Tibial artery (tissue), 4 donors: ENCODE measurements at regions not wholly inside any gene's neighbourhood (a gene's known extent, or its start where the extent isn't known, plus 50 kb on each side); places are given as distances from the start of the nearest gene placed in this dataset.
"Not testable (repeated sequence)": the region's sequence is repeated elsewhere in the genome, so short reads cannot be mapped to it uniquely, and the experiment has no call there.

Experiments used
- DNase-seq, 2 donors: peaks; one replicate each; pipeline ENCODE4 v3.0.0-alpha.2; 2019
- H3K27ac ChIP-seq, 2 donors: fragments of 200-600 bp; sonication (generic) in 1 of 2; 1 replicate in 1 of 2; 2 replicates in 1 of 2; pipeline ENCODE4 v1.5.1; 2018 to 2019; ENCODE audit warnings: mild to moderate bottlenecking in 1 of 2
- H3K27me3 ChIP-seq, 2 donors: fragments of 200-600 bp; sonication (generic) in 1 of 2; one replicate each; pipeline versions ENCODE4 v1.5.1 to v1.6.0; 2016 to 2019
- H3K36me3 ChIP-seq, 3 donors: fragments of 200-600 bp; sonication (generic) in 2 of 3; one replicate each; pipeline ENCODE4 v1.5.1; 2016 to 2019; ENCODE audit warnings: mild to moderate bottlenecking in 2 of 3
- H3K4me1 ChIP-seq, 4 donors: fragments of 200-600 bp; sonication (generic) in 2 of 4; 1 replicate in 3 of 4; 2 replicates in 1 of 4; pipeline ENCODE4 v1.5.1; 2016 to 2019
- H3K4me3 ChIP-seq, 2 donors: fragments of 200-600 bp; sonication (generic) in 1 of 2; 1 replicate in 1 of 2; 2 replicates in 1 of 2; pipeline ENCODE4 v1.5.1; 2018 to 2019; ENCODE audit warnings: mild to moderate bottlenecking in 2 of 2
- H3K9me3 ChIP-seq, 3 donors: fragments of 200-600 bp; sonication (generic) in 1 of 3; one replicate each; pipeline ENCODE4 v1.5.1; 2016 to 2019
- intact Hi-C: fragments of 100-400 bp; cut with DNase I; formaldehyde crosslinking; loops from one replicate; pipeline ENCODE4 v1.15.0; 2023; ENCODE audit warnings: low total_unique reads
- TF ChIP-seq, protein P1 (sequence below), 2 experiments: fragments of 200-600 bp in 1 of 2; fragments of 450-650 bp in 1 of 2; IDR thresholded peaks; one replicate each; pipeline ENCODE4 v1.5.1; 2017 to 2019; ENCODE audit warnings: antibody characterized with exemption in 2 of 2, mild to moderate bottlenecking in 1 of 2, moderate library complexity in 1 of 2

GRCh38 chr5:118336468-118336867 lies 651.9 kb downstream of the DTWD2 start:
- Histone ChIP-seq H3K27ac (no peak overlapping the region), H3K4me3 (no peak overlapping the region), H3K36me3 (no peaks in the 10 kb centered on the region), H3K9me3 (no peaks in the 10 kb centered on the region), H3K4me1 (no peaks in the 10 kb centered on the region), H3K27me3 (no peaks in the 10 kb centered on the region)
- intact Hi-C loops, result no loop called here
- no peak for DNase-seq
- TF ChIP-seq, protein P1, sequence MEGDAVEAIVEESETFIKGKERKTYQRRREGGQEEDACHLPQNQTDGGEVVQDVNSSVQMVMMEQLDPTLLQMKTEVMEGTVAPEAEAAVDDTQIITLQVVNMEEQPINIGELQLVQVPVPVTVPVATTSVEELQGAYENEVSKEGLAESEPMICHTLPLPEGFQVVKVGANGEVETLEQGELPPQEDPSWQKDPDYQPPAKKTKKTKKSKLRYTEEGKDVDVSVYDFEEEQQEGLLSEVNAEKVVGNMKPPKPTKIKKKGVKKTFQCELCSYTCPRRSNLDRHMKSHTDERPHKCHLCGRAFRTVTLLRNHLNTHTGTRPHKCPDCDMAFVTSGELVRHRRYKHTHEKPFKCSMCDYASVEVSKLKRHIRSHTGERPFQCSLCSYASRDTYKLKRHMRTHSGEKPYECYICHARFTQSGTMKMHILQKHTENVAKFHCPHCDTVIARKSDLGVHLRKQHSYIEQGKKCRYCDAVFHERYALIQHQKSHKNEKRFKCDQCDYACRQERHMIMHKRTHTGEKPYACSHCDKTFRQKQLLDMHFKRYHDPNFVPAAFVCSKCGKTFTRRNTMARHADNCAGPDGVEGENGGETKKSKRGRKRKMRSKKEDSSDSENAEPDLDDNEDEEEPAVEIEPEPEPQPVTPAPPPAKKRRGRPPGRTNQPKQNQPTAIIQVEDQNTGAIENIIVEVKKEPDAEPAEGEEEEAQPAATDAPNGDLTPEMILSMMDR (IDR thresholded peaks at IDR 0.05), result no peak

DNA sequence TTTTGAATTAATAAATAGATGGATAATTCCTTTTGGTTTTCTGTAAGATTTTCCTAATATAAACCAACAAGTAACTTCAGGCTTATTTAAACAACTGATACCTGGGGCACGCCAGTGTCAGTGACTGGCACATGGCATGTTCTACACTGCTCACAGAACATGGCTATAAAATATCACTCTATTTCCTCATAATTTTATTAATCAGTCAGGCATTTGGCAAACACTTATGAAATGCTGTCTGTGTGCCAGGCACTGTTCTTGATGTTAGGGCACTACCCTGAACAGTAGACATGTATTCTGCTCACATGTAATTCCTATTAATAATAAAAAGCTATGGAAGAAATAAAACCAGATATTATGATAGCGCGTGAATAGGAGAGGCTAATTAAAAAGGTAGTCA lies 661.0 kb downstream of the DTWD2 start:
- H3K4me3 ChIP-seq, result no peak overlapping the region
- TF ChIP-seq, protein P1 (IDR thresholded peaks at IDR 0.05), result no peak
- no peaks in the 10 kb centered on the region for H3K27me3 ChIP-seq
- H3K9me3 ChIP-seq, result peaks cover 0 to 4% (median 0%) of the 10 kb centered on the region in 3 donors
- no peak overlapping the region for H3K27ac ChIP-seq
- H3K4me1 ChIP-seq, result peaks cover 0 to 13% (median 3%) of the 10 kb centered on the region in 4 donors
- DNase-seq, result no peak
- intact Hi-C loops, result no loop called here
- no peaks in the 10 kb centered on the region for H3K36me3 ChIP-seq

DNA sequence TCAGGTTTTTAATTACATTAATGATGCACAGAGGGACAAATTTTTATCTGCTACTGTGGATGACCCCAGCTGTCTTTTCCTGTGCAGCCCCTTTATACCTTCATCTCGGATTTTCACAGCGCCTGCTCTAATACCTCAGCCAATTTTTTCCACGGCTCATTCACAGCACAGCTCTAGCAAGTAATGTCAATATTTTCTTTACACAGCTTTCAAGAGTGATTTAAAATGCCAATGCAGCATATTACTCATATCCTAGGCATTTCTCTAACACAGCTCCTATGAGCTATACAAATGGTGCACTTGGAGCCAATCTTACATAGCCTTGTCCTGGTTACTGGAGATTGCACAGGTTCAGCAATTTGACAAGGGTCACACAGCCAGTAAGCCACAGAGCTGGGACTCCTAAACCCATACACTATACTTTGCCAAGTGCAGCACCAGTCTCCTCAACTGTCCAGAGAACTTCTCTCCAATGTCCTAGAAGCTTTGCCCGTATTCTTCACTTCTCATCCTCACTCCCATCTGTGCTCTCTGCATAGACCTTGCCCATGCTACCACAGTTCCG lies 661.8 kb downstream of the DTWD2 start:
- intact Hi-C loops, result no loop called here
- DNase-seq, result no peak
- TF ChIP-seq, protein P1 (IDR thresholded peaks at IDR 0.05), result no peak
- H3K27me3 ChIP-seq, result no peaks in the 10 kb centered on the region
- peaks cover 0 to 13% (median 3%) of the 10 kb centered on the region in 4 donors for H3K4me1 ChIP-seq
- H3K4me3 ChIP-seq, result no peak overlapping the region
- H3K27ac ChIP-seq, result no peak overlapping the region
- peaks cover 0 to 4% (median 0%) of the 10 kb centered on the region in 3 donors for H3K9me3 ChIP-seq
- no peaks in the 10 kb centered on the region for H3K36me3 ChIP-seq

- TF ChIP-seq, protein P1 (IDR thresholded peaks at IDR 0.05), result no peak
- Histone ChIP-seq H3K4me1 (peaks cover 0 to 13% (median 3%) of the 10 kb centered on the region in 4 donors), H3K4me3 (no peak overlapping the region), H3K27ac (no peak overlapping the region), H3K36me3 (no peaks in the 10 kb centered on the region), H3K9me3 (peaks cover 0 to 4% (median 0%) of the 10 kb centered on the region in 3 donors), H3K27me3 (no peaks in the 10 kb centered on the region)
- intact Hi-C loops, result no loop called here
- no peak for DNase-seq
Observed at GRCh38 chr5:118325931-118326330, 662.4 kb downstream of the DTWD2 start.

GRCh38 chr5:118323723-118324122 lies 664.6 kb downstream of the DTWD2 start:
- H3K36me3 ChIP-seq, DNase-seq, intact Hi-C loops, H3K4me3 ChIP-seq, H3K9me3 ChIP-seq, H3K27ac ChIP-seq, H3K27me3 ChIP-seq: not testable (repeated sequence)
- H3K4me1 ChIP-seq, result peaks cover 0 to 13% (median 3%) of the 10 kb centered on the region in 4 donors

- DNase-seq, result no peak
- peaks cover 0 to 4% (median 0%) of the 10 kb centered on the region in 4 donors for H3K4me1 ChIP-seq
- H3K4me3 ChIP-seq, result no peak overlapping the region
- H3K9me3 ChIP-seq, result peaks cover 0 to 4% (median 0%) of the 10 kb centered on the region in 3 donors
- no peak overlapping the region for H3K27ac ChIP-seq
- TF ChIP-seq, protein P1 (IDR thresholded peaks at IDR 0.05), result no peak
- H3K27me3 ChIP-seq, result no peaks in the 10 kb centered on the region
- intact Hi-C loops, result no loop called here
- no peaks in the 10 kb centered on the region for H3K36me3 ChIP-seq
Observed at GRCh38 chr5:118321081-118321480, 667.3 kb downstream of the DTWD2 start.
